ENCODE measurements at regions not wholly inside any gene's neighbourhood (a gene's known extent, or its start where the extent isn't known, plus 50 kb on each side); places are given as distances from the start of the nearest gene placed in this dataset.

DNA sequence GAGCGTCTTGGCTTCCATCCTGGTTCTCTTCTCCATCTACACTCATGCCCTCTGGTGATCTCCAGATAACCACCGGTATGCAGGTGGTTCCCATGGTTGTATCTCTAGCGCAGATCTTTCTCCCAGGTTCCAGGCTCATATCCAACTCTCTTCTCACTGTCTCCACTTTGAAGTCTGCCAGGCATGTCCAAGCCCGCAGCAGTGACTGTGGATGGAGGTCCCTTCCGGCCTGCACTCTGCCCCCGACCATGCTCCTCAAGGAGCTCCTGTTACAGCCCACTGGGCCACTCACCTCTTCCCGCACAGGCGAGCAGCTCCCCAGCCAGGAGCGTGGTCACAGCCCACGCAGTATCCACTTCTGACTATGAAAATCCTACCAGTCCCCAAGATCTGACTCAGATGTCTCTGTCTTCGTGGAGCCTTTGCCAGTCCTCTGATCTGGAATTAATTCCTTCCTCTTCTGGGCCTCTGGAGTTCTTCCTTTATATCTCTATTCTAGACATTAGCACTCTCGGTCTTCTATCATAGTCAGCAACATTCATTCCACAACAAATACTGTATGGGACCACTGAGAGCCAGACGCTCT lies 100.2 kb downstream of the TEX26 start:
- Histone ChIP-seq H3K4me3 (replicated peaks; ENCODE audit: insufficient read depth, low read length) (no peak overlapping the region), H3K27me3 (ENCODE audit: insufficient read depth, poor library complexity, severe bottlenecking) (peaks cover 23% of the 10 kb centered on the region), H3K27ac (replicated peaks) (no peak overlapping the region)
- no peak for TF ChIP-seq SPI1 (IDR thresholded peaks at IDR 0.05; ENCODE audit: borderline replicate concordance, low read depth)
- TF ChIP-seq, protein P1, sequence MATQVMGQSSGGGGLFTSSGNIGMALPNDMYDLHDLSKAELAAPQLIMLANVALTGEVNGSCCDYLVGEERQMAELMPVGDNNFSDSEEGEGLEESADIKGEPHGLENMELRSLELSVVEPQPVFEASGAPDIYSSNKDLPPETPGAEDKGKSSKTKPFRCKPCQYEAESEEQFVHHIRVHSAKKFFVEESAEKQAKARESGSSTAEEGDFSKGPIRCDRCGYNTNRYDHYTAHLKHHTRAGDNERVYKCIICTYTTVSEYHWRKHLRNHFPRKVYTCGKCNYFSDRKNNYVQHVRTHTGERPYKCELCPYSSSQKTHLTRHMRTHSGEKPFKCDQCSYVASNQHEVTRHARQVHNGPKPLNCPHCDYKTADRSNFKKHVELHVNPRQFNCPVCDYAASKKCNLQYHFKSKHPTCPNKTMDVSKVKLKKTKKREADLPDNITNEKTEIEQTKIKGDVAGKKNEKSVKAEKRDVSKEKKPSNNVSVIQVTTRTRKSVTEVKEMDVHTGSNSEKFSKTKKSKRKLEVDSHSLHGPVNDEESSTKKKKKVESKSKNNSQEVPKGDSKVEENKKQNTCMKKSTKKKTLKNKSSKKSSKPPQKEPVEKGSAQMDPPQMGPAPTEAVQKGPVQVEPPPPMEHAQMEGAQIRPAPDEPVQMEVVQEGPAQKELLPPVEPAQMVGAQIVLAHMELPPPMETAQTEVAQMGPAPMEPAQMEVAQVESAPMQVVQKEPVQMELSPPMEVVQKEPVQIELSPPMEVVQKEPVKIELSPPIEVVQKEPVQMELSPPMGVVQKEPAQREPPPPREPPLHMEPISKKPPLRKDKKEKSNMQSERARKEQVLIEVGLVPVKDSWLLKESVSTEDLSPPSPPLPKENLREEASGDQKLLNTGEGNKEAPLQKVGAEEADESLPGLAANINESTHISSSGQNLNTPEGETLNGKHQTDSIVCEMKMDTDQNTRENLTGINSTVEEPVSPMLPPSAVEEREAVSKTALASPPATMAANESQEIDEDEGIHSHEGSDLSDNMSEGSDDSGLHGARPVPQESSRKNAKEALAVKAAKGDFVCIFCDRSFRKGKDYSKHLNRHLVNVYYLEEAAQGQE (IDR thresholded peaks at IDR 0.05; ENCODE audit: insufficient replicate concordance, low read depth), result no peak
- TF ChIP-seq GABPA (IDR thresholded peaks at IDR 0.05; ENCODE audit: low read depth), result no peak
- TF ChIP-seq, protein P2, sequence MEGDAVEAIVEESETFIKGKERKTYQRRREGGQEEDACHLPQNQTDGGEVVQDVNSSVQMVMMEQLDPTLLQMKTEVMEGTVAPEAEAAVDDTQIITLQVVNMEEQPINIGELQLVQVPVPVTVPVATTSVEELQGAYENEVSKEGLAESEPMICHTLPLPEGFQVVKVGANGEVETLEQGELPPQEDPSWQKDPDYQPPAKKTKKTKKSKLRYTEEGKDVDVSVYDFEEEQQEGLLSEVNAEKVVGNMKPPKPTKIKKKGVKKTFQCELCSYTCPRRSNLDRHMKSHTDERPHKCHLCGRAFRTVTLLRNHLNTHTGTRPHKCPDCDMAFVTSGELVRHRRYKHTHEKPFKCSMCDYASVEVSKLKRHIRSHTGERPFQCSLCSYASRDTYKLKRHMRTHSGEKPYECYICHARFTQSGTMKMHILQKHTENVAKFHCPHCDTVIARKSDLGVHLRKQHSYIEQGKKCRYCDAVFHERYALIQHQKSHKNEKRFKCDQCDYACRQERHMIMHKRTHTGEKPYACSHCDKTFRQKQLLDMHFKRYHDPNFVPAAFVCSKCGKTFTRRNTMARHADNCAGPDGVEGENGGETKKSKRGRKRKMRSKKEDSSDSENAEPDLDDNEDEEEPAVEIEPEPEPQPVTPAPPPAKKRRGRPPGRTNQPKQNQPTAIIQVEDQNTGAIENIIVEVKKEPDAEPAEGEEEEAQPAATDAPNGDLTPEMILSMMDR (IDR thresholded peaks at IDR 0.05; ENCODE audit: insufficient read depth, low read length), result no peak
- TF ChIP-seq POLR2AphosphoS5 (IDR thresholded peaks at IDR 0.05; ENCODE audit: low read depth), result no peak
- DNase-seq (ENCODE audit: low read depth in 1 of 2, low spot score in 1 of 2), result no peak

DNA sequence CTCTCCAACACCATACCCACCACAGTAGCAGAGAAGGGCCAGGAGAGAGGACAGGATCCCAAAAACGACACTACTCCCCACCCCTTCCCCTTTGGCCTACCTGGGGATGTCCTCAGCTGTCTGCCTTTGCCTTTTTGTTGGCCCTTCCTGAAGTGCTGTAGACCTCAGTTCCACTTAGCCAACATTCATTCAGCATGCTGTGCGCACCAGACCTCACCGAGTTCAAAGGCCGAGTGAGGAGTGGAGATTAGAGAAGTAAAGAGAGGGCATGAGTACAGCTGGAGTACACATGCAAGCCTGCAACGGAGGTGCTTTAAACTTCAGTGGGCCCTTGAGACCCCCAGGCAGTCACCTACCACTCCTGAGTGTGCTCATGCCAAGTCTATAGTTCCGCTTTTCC lies 99.0 kb downstream of the TEX26 start:
- DNase-seq (ENCODE audit: low read depth in 1 of 2, low spot score in 1 of 2), result no peak
- H3K4me3 ChIP-seq (replicated peaks; ENCODE audit: insufficient read depth, low read length), result no peak overlapping the region
- no peak for TF ChIP-seq POLR2AphosphoS5 (IDR thresholded peaks at IDR 0.05; ENCODE audit: low read depth)
- TF ChIP-seq, protein P2 (IDR thresholded peaks at IDR 0.05; ENCODE audit: insufficient read depth, low read length), result no peak
- TF ChIP-seq, protein P1 (IDR thresholded peaks at IDR 0.05; ENCODE audit: insufficient replicate concordance, low read depth), result no peak
- no peak overlapping the region for H3K27ac ChIP-seq (replicated peaks)
- H3K27me3 ChIP-seq (ENCODE audit: insufficient read depth, poor library complexity, severe bottlenecking), result peaks cover 23% of the 10 kb centered on the region

DNA sequence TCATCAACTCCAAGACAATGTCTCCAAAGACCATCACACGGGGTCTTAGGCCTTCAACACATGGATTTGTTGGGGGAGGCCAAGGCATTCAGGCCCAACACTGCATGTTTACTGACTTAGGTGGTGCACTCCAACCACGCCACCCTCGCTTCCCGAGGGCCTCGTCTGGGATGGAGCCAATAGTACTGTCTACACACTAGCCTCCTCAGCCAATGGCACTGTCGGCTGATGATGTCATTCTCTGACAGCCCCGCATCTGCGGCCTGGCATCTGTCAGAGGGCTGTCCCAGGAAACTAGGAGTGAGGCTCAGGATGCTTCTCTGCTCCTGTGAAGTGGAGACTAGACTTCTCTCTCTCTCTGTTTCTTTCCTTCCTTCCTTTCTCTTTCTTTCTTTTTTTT lies 96.6 kb downstream of the TEX26 start:
- Histone ChIP-seq H3K27ac (replicated peaks) (no peak overlapping the region), H3K4me3 (replicated peaks; ENCODE audit: insufficient read depth, low read length) (no peak overlapping the region), H3K27me3 (ENCODE audit: insufficient read depth, poor library complexity, severe bottlenecking) (peaks cover 5% of the 10 kb centered on the region)
- TF ChIP-seq POLR2AphosphoS5 (IDR thresholded peaks at IDR 0.05; ENCODE audit: low read depth) (no peak), SPI1 (IDR thresholded peaks at IDR 0.05; ENCODE audit: borderline replicate concordance, low read depth) (no peak), GABPA (IDR thresholded peaks at IDR 0.05; ENCODE audit: low read depth) (no peak)
- TF ChIP-seq, protein P2 (IDR thresholded peaks at IDR 0.05; ENCODE audit: insufficient read depth, low read length), result no peak
- TF ChIP-seq, protein P1 (IDR thresholded peaks at IDR 0.05; ENCODE audit: insufficient replicate concordance, low read depth), result no peak
- DNase-seq (ENCODE audit: low read depth in 1 of 2, low spot score in 1 of 2), result no peak
